Heart right ventricle (tissue), 16 donors: ENCODE measurements at regions not wholly inside any gene's neighbourhood (a gene's known extent, or its start where the extent isn't known, plus 50 kb on each side); places are given as distances from the start of the nearest gene placed in this dataset.

Experiments used
- ATAC-seq, 8 donors: fragments of 200-7000 bp; cut with Tn5 transposase; one replicate each; pipeline ENCODE4 v1.9.1; 2020; ENCODE audit warnings: mild to moderate bottlenecking in 8 of 8, moderate library complexity in 8 of 8, moderate number of reproducible peaks in 1 of 8
- DNase-seq, 2 donors: peaks; one replicate each; pipeline ENCODE4 v3.0.0-alpha.2; 2020
- H3K27ac ChIP-seq, 10 donors: fragments of 200-600 bp; sonication (generic) in 2 of 10; one replicate each; pipeline versions ENCODE4 v1.5.0 to v1.8.0; 2020 to 2022; ENCODE audit warnings: mild to moderate bottlenecking in 3 of 10
- H3K27me3 ChIP-seq, 7 donors: fragments of 200-600 bp; one replicate each; pipeline ENCODE4 v1.8.0; 2021 to 2022; ENCODE audit warnings: mild to moderate bottlenecking in 2 of 7
- H3K36me3 ChIP-seq, 9 donors: fragments of 200-600 bp; sonication (generic) in 1 of 9; one replicate each; pipeline versions ENCODE4 v1.5.0 to v1.8.0; 2020 to 2022; ENCODE audit warnings: mild to moderate bottlenecking in 2 of 9
- H3K4me1 ChIP-seq, 9 donors: fragments of 200-600 bp; sonication (generic) in 1 of 9; one replicate each; pipeline versions ENCODE4 v1.5.0 to v1.8.0; 2020 to 2022; ENCODE audit warnings: mild to moderate bottlenecking in 4 of 9
- H3K4me3 ChIP-seq, 10 donors: fragments of 200-600 bp; sonication (generic) in 2 of 10; one replicate each; pipeline versions ENCODE4 v1.5.0 to v1.8.0; 2020 to 2022; ENCODE audit warnings: mild to moderate bottlenecking in 7 of 10, moderate library complexity in 2 of 10
- H3K9me3 ChIP-seq, 11 donors: fragments of 200-600 bp in 10 of 11; sonication (generic) in 2 of 11; one replicate each; pipeline versions ENCODE4 v1.5.0 to v1.8.0; 2013 to 2022; ENCODE audit warnings: mild to moderate bottlenecking in 2 of 11, control low read depth in 1 of 11, moderate library complexity in 1 of 11
- CTCF ChIP-seq, 9 donors: fragments of 200-600 bp; sonication (generic) in 2 of 9; IDR thresholded peaks; one replicate each; pipeline versions ENCODE4 v1.5.0 to v1.8.0; 2021 to 2022; ENCODE audit warnings: antibody characterized with exemption in 9 of 9, mild to moderate bottlenecking in 5 of 9, moderate library complexity in 1 of 9
- WGBS, 2 donors: extraction: QIAGEN DNeasy Blood & Tissue Kit; methylation state at CpG; one replicate each; pipeline ENCODE4 v1.1.7; 2013; ENCODE audit warnings: inconsistent platforms in 1 of 2; 5-methylcytosine and 5-hydroxymethylcytosine counted together
- intact Hi-C, 10 donors: fragments of 100-400 bp; cut with DNase I; formaldehyde crosslinking; loops; one replicate each; pipeline versions ENCODE4 v1.11.1 to v1.14.2; 2022
- donor health status: Arrhythmogenic right ventricular cardiomyopathy.
- donor health status: ischemic (EF 13 %, LVEDD 7.1; RV severe dilation, severe dysfunction).
- donor health status: healthy with polysubstance abuse.
- donor health status: DM: no; HTN: yes; CAD: no.
- donor health status: DM: no; HTN: no; CAD: no.
- donor health status: ischemic (EF 25% LVEDD 6.9; RV normal size, moderate dysfunction).
- donor health status: ischemic (EF 25% LVEDD 5.7; RV mildly dilated, moderate dysfunction).
- donor health status: healthy.
- donor health status: DM: yes; HTN: yes; CAD: no.
- donor health status: Ischemic cardiomyopathy.
- donor health status: ischemic (EF 35%, LVEDD 5.7; RV mildly dilated, moderate dysfunction).
- donor health status: nonischemic (EF 11% LVEDD 7.7; RV severe dilation, severe dysfunction).
- donor health status: DM: yes; HTN: yes; CAD: no.
- donor health status: PGD.
- donor health status: ischemic (EF 29% LVEDD 5.4; RV normal size, mild dysfunction).
- donor health status: nonischemic (EF 23%, LVEDD 6.1; RV moderate dilation, normal function).

DNA sequence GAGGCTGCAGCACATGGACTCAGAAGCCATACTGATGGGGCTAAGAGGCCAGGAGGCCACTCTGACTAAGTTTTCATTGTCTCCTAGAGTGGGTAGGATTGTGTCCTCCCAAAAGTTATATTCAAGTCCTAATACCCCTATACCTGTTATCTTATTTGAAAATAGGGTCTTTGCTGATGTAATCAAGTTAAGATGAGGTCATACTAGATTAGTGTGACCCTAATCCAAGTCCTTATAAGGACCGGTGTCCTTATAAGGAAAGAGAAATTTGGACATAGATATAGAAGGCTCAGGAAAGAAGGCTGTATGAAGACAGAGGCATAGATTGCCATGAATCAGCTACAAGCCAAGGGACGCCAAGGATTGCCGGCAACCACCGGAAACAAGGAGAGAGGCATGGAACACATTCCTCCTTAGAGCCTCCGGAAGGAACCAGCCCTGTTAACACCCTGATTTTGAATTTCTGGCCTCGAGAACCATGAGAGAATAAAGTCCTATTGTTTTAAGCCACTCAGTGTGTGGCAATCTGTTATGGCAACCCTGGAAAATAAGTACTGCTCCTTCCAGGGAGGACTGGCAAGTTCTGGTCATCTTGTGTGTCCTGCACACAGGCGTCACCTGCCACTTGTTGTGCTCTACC is 157.0 kb downstream of the EMX2 start:
- DNase-seq (no peak), ATAC-seq (no peak)
- Histone ChIP-seq H3K27me3 (peaks cover 0 to 23% (median 8%) of the 10 kb centered on the region in 7 donors), H3K36me3 (no peaks in the 10 kb centered on the region), H3K27ac (no peak overlapping the region), H3K4me1 (no peaks in the 10 kb centered on the region), H3K9me3 (no peaks in the 10 kb centered on the region), H3K4me3 (no peak overlapping the region)
- WGBS, 2 donors, result 66 to 79% methylated on average over 7 of the region's 7 CpGs
- no peak for TF ChIP-seq CTCF (IDR thresholded peaks at IDR 0.05)
- intact Hi-C loops, result no loop called here

- Histone ChIP-seq H3K4me1 (no peaks in the 10 kb centered on the region), H3K27ac (no peak overlapping the region), H3K36me3 (no peaks in the 10 kb centered on the region), H3K9me3 (peaks cover 0 to 4% (median 0%) of the 10 kb centered on the region in 11 donors), H3K27me3 (peaks cover 0 to 9% (median 0%) of the 10 kb centered on the region in 7 donors), H3K4me3 (no peak overlapping the region)
- 76 to 77% methylated on average over 8 of the region's 8 CpGs for WGBS, 2 donors
- ATAC-seq, result no peak
- no peak for DNase-seq
- intact Hi-C loops, result no loop called here
- no peak for TF ChIP-seq CTCF (IDR thresholded peaks at IDR 0.05)
Measured at GRCh38 chr10:117710181-117710798, 167.7 kb downstream of the EMX2 start.

DNA sequence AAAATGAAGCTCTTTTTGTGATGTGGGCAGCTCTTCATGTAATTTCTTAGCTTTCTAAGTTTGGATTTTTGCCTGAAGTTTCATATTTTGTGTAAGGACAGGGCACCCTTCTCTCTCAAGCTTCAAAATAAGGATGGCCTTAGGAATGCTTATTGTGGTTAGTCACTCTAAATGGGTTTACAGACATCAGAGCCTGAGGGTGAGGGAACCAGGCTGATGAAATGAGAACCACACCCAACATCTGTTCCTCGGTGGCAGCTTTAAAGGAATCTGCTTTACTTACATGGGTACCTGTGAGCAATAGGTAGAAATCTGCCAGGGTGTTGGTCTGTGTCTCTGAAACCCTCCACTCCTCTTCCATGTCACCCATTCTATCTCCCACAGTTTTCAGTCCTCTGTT is 174.3 kb downstream of the EMX2 start:
- Histone ChIP-seq H3K27me3 (peaks cover 0 to 23% (median 4%) of the 10 kb centered on the region in 7 donors), H3K36me3 (no peaks in the 10 kb centered on the region), H3K27ac (no peak overlapping the region), H3K9me3 (peaks cover 0 to 6% (median 0%) of the 10 kb centered on the region in 11 donors), H3K4me1 (no peaks in the 10 kb centered on the region), H3K4me3 (no peak overlapping the region)
- intact Hi-C loops, result no loop called here
- DNase-seq, result no peak
- no peak for TF ChIP-seq CTCF (IDR thresholded peaks at IDR 0.05)
- 54 to 91% methylated on average over 1 of the region's 1 CpG for WGBS, 2 donors
- ATAC-seq, result no peak

DNA sequence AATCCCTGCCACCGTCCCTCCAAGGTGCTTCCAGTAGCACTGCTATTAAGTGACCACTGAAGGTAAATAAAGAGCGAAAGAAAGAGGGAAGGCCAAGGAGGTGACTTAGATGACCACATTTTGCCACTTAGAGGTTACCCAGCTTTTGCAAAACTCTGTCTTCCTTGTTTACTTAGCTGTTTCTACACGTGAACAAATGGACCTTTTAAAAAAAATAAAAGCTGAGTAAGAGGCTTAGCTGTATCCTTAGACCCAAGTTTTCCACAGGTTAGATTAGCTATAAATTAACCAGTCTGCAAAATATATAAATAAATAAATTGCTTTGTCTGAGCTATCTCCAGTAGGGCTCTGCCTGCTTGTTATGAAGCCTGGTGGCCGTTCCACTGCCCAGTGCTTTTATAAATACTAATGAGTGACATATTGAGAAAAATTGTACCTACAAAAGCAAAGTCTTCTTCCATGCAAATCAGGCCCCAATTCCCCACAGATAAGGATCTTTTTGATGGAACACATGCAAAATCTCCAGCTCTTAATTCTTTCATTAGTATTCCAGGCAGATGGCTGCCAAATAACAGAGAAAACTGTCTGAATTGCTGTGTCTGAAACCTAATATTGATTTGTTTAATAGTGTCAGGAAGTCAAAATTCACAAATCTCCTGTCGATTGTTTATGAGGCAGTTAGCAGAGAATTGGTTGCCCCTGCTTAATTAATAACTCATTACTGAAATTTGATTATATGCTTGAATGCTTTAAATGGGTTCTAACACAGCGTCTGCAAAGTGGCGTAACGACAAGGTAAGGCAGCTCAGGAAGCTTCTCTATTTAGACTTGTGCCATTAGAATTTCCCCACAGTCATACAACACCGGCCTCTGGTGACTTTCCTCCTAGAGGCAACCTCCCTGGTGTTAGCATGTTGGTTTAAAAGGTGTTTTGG is 176.7 kb downstream of the EMX2 start:
- WGBS, 2 donors, result 65% methylated on average over 9 of the region's 9 CpGs
- peaks cover 0 to 39% (median 12%) of the 10 kb centered on the region in 7 donors for H3K27me3 ChIP-seq
- H3K4me3 ChIP-seq, result no peak overlapping the region
- ATAC-seq, result no peak
- intact Hi-C loops, result no loop called here
- H3K4me1 ChIP-seq, result no peaks in the 10 kb centered on the region
- H3K27ac ChIP-seq, result no peak overlapping the region
- no peak for DNase-seq
- TF ChIP-seq CTCF (IDR thresholded peaks at IDR 0.05), result no peak
- peaks cover 0 to 6% (median 0%) of the 10 kb centered on the region in 11 donors for H3K9me3 ChIP-seq
- H3K36me3 ChIP-seq, result no peaks in the 10 kb centered on the region
